H7 (cell line): ENCODE measurements at regions not wholly inside any gene's neighbourhood (a gene's known extent, or its start where the extent isn't known, plus 50 kb on each side); places are given as distances from the start of the nearest gene placed in this dataset.

Source experiments
- DNase-seq: peaks from one replicate; pipeline ENCODE4 v3.0.0; 2012
- H3K27me3 ChIP-seq: 2 replicates; pipeline ENCODE4 v1.6.0; 2011; ENCODE audit warnings: mild to moderate bottlenecking, low read length; ENCODE audit not compliant: control insufficient read depth, insufficient read depth
- H3K36me3 ChIP-seq: replicated peaks from 2 replicates; pipeline ENCODE4 v1.5.1; 2011; ENCODE audit warnings: low read length; ENCODE audit not compliant: control insufficient read depth, insufficient read depth
- H3K4me3 ChIP-seq: 2 replicates; pipeline ENCODE4 v1.5.1; 2011; ENCODE audit warnings: low read depth, mild to moderate bottlenecking, control low read depth, low read length, moderate library complexity; ENCODE audit not compliant: insufficient read depth

DNA sequence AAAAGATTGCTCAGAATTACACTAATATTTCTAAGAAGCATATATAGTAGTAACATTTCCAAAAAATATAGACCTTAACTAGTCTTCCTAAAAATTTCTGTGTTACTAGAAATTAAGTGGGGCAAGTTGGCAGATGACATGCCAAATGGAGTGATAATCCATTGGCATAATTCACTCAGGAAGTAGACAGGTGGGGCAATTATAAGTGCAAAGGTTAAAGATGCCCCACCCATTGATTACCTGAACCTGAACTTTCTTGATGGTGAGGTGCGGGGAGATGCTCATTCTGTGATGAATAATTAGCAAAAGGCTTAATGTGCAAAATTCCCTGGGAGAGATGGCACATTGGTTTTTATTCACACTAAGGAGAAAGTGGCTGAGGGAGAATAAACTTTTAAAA, 145.8 kb upstream of the RASGEF1B start:
- Histone ChIP-seq H3K36me3 (no peaks in the 10 kb centered on the region), H3K27me3 (no peaks in the 10 kb centered on the region), H3K4me3 (no peak overlapping the region)
- no peak for DNase-seq

DNA sequence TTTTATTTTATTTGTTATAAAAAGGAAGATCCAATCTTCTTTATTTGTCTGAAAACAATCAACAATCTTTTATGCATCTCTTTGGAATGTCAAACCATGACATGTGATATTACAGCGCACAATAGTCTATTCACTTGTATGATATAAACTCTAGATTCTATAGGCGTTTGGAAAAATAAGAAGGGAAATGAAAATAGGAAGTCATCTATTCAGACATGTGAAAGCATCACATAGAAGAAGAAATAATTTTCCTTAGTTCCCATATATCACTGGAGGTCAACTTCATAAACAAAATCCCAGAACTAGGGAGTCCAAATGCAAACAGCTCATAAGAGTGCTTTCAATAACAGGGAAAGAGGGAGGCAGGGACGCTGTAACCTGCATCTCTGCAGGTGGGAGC, 139.5 kb upstream of the RASGEF1B start:
- H3K27me3 ChIP-seq = no peaks in the 10 kb centered on the region
- H3K36me3 ChIP-seq = no peaks in the 10 kb centered on the region
- no peak for DNase-seq

DNA sequence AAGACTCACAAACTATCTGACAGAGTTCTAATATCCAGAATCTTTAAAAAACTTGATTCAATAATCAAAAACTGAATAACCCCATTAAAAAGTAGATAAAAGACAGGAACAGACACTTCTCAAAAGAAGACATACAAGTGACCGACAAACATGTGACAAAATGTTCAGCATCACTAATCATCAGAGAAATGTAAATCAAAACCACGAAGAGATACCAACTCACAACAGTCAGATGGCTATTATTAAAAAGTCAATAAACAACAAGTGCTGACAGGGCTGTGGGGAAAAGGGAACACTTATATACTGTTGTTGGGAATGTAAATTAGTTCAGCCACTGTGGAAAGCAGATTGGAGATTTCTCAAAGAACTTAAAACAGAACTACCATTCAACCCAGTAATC, 138.1 kb upstream of the RASGEF1B start:
- no peak for DNase-seq
- no peaks in the 10 kb centered on the region for H3K36me3 ChIP-seq
- H3K27me3 ChIP-seq = no peaks in the 10 kb centered on the region
- no peak overlapping the region for H3K4me3 ChIP-seq

More for the DNA sequence above, 139.5 kb upstream of the RASGEF1B start:
- H3K4me3 ChIP-seq = no peak overlapping the region

DNA sequence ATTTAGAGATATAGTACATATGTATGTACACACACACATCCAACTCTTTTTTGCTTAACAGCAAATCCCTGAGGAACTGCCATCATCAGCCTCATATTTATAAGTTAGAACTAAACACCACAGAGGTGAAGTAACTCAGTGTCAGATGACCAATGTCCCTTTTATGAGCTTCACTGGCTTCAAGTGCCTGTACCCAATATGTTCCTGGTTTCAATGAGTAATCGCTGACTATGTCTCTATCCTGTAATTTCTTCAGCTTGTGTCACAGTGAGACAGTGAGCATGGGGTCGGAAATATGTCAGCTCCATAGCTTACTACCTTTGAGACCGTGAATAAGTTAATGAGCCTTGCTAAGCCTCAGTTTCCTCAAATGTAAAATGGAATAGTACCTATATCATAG, 136.2 kb upstream of the RASGEF1B start:
- Histone ChIP-seq H3K4me3 (no peak overlapping the region), H3K36me3 (no peaks in the 10 kb centered on the region), H3K27me3 (no peaks in the 10 kb centered on the region)
- DNase-seq = no peak

DNA sequence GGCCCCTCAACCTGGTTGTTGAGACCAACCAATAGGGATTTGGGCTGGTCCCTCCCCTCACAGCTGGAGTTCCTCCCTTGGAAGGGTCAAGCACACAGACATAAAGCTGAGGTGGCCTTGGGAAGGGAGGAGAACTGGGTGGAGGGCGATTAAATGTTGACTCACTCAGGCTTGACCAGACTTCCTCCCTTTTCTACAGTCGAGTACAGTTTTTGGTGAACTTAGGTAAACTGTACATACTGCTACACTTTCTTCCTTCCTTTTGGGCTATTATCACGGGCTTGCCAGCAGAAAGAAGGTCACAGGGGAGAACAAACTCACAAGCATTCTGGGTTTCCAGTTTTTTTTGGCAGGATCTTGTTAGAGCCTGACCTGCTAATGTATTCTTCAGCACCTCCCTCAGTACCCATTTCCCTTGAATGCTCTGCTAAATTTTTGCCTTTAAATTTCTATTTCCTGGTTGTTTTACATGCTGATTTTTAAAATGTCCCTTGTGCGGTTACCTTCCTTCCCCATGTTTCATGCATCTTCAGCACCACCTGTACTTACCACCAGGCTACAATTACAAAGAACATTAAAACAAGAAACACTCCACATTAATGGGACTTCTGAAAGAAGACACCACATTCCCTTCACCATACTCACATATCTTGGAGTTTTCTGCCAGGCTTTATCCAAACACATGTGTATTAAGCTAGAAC, 135.2 kb upstream of the RASGEF1B start:
- Histone ChIP-seq H3K36me3 (no peaks in the 10 kb centered on the region), H3K27me3 (no peaks in the 10 kb centered on the region), H3K4me3 (no peak overlapping the region)
- DNase-seq = no peak

DNA sequence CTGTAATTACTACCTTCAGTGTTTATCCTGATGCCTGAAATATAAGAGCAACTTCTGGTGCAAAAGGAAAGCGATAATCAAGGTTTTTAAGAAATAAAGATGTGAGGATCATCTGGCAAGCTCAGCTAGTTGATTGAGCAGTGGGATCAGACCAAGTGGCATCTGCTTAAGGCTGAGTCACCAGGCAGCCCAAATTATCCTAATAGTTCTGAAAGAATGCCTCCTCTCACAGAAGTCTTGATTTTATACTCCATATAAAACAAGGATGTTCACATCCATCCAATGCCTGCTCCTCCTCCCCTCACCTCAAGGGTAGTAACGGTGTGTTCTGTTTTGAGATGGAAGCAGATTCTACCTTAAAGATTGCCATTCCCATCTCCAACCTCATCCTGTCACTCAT, 134.5 kb upstream of the RASGEF1B start:
- Histone ChIP-seq H3K36me3 (no peaks in the 10 kb centered on the region), H3K27me3 (no peaks in the 10 kb centered on the region), H3K4me3 (no peak overlapping the region)
- no peak for DNase-seq

DNA sequence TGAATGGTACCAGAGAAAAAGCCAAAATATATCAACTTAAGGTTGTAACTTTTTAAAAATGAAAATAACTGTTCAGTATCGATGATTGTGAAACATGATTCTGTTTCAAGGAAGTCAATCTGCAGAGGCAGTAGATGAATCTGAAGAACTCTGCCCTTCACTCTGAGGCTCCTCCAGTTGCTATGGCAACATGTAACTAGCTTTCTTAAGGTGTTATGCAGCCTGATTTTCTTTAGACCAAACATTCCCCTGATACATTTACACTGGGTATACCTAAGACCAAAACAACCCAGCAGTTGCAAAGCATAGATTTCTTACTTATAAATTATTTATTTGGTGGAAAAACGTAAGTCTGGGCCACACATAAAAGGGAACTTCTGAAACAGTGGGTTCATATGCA, 133.6 kb upstream of the RASGEF1B start:
- H3K27me3 ChIP-seq = no peaks in the 10 kb centered on the region
- DNase-seq = no peak
- no peaks in the 10 kb centered on the region for H3K36me3 ChIP-seq
- H3K4me3 ChIP-seq = no peak overlapping the region

DNA sequence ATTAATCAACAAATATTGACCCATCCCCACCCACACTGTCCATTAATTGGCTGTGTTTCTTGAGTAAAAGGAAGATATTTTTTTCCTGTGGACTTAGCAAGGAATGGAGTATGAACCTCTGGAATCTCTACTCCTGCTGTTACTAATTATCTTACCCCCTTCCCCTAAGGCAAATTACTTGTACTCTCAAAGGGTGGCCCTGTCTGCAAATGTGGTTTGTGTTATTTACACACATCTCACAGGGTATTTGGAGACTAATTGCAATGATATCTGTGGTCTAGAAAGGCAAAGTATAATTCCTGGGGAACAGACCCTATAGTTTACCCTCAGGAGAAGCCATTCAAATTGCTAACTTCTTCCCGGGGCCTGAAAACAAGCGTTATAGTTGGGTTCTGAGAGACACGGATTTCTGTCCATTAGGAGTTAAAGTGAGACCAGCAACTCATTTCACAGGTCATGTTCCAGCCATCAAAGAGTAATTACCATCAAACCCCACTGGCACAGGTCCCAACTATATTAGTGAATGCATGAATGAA, 133.0 kb upstream of the RASGEF1B start:
- Histone ChIP-seq H3K4me3 (no peak overlapping the region), H3K27me3 (no peaks in the 10 kb centered on the region), H3K36me3 (no peaks in the 10 kb centered on the region)
- no peak for DNase-seq

DNA sequence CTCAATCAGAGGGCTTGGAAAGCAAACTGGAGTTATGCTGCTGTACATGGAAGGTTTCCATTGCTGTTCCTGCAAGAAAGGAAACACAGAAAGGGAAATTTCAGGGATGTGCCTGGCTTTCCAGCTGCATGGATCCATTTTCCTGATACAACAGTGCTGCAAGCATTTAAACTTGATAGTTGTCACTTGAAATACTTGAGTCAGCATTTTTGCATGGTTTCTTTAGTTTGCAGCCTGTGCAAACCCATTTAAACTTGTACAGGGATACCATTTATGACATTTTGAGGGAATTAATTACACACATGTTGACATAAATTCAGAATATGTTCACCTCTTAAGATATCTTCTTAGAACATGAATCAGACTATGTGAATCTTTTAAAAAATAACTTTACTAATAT, 131.1 kb upstream of the RASGEF1B start:
- H3K27me3 ChIP-seq = no peaks in the 10 kb centered on the region
- H3K36me3 ChIP-seq = no peaks in the 10 kb centered on the region
- no peak for DNase-seq
- H3K4me3 ChIP-seq = no peak overlapping the region

DNA sequence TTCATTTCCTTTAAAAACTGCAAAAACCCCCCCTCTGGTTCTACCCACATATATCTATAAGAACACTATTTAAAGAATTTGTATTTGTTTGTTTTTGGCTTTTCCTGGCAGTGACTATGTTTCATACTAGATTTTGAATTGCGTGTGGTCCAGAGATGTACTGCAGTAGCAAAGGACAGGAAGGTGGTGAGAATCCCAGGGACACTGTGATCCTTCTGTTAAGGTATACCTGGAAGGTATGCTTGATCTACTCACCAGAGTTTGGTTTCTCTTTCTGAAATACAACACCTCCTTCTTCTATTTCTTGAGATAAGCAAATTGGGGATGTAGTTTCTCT, 129.6 kb upstream of the RASGEF1B start:
- Histone ChIP-seq H3K4me3 (no peak overlapping the region), H3K36me3 (no peaks in the 10 kb centered on the region), H3K27me3 (no peaks in the 10 kb centered on the region)
- no peak for DNase-seq

DNA sequence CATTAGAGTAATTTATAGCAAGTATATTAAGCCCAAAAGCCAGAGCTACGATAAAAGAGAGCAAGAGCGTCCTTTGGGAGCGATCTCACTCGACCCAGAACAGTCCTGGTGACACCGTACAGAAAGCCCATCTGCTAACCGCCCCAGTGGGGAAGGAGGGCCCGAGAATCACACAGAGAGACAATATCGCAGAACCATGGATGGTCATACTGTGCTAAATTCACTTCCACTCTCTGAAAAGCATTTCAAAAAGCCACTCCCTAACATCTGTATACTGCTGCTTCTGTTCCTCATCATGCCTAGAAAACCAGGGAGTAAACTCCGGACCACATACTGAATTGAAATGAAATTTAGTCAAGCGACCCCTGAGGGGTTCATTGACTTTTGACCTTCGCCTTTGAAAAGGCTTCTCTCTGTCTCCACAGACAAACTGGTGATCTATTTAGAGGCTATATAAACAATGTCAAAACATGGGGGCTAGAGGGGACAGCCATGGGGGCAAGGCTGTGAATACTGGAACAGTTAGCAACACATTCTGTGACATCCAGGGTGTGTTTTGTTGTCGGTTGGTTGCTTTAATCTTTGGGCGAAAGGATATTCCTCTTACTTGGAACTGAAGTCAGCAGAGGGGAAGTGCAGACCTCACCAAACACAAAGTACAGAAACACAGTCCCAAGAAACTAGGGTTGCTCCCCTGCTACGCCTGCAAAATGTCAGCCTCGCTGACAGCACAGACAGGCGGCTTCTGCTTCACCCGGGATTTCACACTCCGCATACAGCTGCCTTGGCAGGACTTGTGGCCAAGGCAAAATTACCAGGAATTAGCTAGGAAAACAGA, 129.0 kb upstream of the RASGEF1B start:
- H3K4me3 ChIP-seq = no peak overlapping the region
- H3K27me3 ChIP-seq = no peaks in the 10 kb centered on the region
- no peak for DNase-seq
- no peaks in the 10 kb centered on the region for H3K36me3 ChIP-seq

DNA sequence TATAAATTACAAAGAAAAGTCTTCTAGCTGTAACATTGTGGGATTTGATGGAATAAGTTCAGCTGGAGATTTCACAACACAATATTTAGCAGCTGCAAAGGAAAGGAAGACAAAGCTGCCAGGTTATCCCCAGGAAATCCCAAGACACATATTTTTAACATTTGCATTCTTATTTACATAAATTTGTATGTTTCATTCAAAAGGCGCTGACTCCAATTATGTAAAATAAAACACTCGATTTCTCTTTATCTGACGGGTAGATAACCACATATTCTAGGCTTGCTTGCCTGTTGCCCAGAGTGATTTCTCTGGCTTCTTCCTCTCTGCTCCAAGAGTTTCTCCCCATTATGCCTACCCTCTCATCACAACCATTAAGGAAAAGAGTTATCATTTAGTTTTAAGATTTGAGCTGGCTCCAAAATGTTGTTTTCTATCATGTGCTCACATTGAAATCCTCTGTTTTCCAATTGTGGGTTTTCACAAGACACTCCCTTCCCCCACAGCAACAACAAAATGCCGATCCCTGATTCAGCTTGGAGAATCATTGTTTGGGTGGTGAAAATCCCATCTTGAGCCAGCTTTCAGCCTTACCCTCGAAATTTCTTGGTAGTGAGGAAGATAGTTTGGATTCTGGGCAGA, 128.2 kb upstream of the RASGEF1B start:
- Histone ChIP-seq H3K4me3 (no peak overlapping the region), H3K36me3 (no peaks in the 10 kb centered on the region), H3K27me3 (no peaks in the 10 kb centered on the region)
- no peak for DNase-seq

DNA sequence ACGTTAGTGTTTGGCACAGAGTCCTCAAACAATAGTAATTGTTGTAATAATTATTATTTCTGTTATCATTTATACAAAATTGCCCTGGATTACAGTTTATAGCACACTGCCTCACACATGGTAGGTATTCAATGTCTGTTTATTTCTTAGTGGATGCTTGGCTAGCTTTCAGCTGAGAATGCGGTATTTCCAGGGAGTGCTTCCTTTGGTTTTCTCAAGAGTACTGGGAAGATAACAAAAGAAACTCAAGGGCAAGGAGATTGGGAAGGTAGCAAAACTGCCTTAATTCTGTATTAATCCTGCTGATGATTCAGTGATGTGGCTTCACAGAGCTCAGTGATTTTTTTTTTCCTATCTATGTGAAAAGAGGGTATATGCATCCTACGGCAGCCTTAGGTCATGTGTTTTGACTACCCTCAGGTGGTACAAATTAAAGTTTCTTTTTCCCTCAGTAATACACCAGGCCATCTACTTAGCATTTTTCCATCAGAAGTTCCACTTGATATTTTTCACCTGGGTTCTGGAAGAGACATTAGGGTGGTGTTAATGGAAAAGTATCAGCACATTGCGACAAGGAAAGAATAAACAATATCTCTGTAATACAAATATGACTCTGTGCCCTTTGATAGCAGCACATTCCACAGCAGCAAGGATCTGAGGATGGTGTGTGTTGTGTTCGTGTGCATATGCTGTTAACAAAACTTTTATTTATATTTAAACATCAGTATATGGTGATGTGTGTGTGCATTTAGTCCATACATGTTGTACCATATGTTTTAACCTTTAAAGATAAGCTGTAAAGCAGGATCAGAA, 124.3 kb upstream of the RASGEF1B start:
- no peak for DNase-seq

DNA sequence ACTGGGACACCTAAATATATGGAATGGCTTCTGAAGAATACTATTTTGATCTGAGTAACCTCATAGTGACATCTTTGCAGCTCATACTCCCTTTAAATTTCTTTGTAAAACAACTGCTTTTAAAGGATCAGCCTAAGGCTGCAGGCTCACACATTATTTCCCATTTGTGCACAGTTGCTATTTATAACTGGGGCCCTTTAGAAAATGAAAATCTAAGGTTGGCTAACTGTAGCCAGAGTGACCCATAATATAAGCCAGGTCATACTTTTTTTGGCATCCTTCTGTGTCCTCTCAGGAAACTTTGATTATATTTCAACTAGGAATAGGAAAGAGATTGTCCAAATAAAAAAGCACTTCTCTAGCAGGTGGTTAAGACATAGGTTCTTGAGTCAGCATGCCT, 123.6 kb upstream of the RASGEF1B start:
- no peak for DNase-seq
- Histone ChIP-seq H3K36me3 (no peaks in the 10 kb centered on the region), H3K27me3 (no peaks in the 10 kb centered on the region), H3K4me3 (no peak overlapping the region)

More for the DNA sequence above, 124.3 kb upstream of the RASGEF1B start:
- Histone ChIP-seq H3K27me3 (no peaks in the 10 kb centered on the region), H3K36me3 (no peaks in the 10 kb centered on the region), H3K4me3 (no peak overlapping the region)
